Hematopoietic multipotent progenitor cell treated with erythropoietin and hydrocortisone succinate and interleukin-3 and kit ligand, for 8 days (in vitro differentiated cells): ENCODE measurements at regions not wholly inside any gene's neighbourhood (a gene's known extent, or its start where the extent isn't known, plus 50 kb on each side); places are given as distances from the start of the nearest gene placed in this dataset.

ENCODE experiments used
- DNase-seq: peaks from one replicate; pipeline ENCODE4 v3.0.0-alpha.2; 2015

DNA sequence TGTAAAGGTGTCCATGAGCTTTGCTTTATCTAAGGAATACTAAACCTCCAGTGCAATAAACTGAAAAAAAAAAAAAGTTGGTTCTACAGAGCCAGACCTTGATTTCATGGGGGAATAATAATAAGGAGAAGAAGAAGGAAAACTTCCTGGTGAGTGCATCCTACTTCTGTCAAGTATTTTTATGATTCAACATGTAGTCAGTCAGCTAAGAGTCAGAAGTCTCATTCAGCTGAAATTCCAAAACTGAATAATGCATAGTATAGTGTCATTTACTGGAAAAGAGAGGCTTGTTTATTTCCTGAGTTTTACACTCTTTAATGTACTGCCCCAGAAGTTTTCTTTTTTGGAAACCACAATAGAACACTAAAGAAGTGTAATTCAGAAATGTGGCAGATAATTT lies 77.8 kb upstream of the TACR1 start:
- DNase-seq, result no peak

DNA sequence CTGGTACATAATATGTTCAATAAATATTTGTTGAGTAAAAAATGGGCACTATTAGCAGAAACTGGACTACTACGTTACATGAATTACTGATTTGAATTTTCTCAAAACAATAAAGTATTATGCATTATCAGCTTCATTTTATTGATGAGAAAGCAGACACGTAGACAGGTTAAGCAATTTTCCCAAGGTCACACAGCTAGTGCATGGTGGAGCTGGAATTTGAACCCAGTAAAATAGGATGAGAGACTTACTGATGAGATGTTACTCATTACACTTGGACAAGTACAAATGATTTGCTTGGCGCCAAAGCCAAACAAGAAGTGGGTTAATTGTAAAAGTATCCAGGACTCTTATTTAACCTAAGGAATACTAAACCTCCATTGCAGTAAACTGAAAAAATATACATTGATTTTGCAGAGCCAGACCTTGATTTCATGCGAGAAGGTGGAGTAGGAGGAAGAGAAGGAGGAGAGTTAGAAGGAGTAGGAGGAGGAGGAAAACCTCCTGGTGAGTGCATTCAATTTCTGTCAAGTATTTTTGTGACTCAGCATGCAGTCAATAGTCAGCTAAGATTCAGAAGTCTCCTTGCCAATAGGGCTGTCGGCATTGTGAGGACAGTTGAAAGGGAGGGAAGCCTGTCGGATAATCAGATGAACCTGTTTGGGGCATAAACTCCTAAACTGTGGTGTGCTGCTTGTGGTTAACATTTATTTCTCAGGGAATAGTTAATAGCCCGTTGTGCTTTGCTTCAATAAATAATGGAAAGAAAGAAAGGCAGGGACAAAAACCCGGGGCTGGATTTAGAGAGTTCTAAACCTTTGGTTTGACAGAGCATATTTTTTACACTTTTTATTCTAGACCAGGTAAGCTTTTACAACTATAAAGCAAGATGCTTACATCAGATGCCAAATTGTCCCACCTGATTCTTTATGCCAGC lies 77.0 kb upstream of the TACR1 start:
- DNase-seq, result no peak

DNA sequence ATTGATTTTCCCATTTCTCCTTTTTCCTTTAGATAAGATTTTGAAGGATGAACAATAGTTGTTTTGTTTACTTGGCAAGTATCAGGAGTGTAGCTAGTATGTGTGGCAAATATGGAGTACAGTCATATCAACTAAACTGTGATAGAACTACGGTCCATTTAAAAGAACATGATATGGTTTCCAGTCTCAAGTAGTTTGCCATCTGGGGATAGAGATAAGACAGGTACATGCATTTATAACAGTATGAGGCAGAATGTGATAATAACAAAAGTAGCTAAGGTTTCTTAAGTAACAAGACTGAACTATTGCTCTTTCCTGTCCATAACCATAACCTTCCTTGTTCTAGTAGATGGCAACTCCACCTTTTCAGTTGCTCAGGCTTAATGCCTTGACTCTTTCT lies 75.6 kb upstream of the TACR1 start:
- peak; percentile 75 for DNase-seq

DNA sequence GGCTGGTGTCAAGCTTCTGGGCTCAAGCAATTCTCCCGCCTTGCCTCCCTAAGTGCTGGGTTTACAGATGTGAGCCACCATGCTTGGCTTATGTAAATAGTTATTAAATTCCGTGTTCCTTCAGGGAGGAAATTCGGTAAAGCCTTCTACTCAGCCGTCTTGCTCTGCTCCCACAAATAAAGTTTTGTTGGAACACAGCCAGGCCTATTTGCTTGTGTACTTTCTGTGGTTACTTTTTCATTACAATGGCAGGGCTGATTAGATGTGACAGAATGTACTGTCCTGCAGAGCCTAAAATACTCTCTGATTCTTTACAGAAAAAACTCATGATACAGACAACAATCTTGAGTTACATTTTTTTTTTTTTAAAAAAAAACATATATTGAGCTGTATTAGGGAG lies 68.8 kb upstream of the TACR1 start:
- no peak for DNase-seq

DNA sequence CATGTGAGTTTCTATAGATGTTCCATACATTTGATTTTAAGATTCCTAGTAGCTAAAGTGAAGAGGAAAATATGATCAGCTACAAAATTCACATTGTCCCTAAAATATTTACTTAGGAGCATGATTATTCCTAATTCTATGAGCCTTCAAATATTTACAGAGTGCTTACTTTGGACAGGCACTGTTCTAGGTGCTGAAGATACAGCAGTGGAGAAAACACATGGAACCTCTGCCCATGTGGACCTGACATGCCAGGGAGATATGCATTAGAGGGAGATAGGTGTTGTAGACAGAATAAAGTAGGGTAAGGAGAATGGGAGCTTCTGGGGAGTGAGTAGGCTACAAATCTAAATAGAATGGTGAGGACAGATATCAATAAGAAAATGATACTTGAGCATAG lies 62.6 kb upstream of the TACR1 start:
- DNase-seq, result no peak

DNA sequence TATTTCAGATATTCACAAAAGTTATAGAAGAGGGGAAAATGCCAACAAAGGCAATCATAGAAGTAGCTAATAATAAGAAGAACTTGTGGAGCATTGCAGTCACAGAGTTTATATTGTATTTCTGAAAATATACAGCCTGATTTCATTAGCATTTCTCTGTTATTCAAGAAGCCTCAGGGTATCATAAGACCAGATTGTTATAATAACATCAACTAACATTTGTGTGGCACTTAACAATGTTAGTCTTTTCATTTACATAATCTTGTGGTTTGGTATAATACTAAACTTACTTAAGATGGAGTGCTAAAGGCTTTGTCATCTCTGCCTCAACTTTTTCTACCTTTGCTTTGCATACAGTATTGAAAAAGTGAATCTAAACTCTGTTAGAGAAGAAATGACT lies 61.6 kb upstream of the TACR1 start:
- DNase-seq, result no peak

DNA sequence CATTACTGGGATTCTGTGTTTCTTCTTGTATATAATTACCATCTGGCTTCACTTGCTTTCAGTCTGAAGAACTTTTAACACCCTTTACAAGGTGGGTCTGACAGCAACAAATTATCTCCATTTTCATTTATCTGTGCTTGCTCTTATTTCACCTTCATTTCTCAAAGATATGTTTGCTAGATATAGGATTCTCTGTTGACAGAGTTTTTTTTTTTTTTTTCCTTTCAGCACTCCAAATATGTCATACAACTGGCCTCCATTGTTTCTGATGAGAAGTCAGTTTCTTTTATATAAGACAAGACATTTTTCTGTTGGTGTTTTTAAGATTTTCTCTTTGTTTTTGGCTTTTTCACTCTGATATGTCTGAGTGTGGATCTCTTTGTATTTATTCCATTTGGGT lies 59.3 kb upstream of the TACR1 start:
- no peak for DNase-seq

DNA sequence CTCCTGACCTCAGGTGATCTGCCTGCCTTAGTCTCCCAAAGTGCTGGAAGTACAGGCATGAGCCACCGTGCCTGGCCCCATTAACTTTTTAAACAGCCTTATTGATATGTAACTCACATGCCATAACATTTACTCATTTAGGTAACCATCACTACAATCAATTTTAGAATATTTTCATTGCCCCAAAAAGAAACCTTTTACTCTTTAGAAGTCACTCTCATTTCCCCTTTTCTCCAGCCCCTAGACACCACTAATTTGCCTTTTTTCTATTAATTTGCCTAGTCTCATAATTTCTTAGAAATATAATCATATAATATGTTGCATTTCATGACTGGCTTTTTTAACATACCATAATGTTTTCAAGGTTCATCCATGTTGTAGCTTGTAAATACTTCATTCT lies 57.2 kb upstream of the TACR1 start:
- no peak for DNase-seq

DNA sequence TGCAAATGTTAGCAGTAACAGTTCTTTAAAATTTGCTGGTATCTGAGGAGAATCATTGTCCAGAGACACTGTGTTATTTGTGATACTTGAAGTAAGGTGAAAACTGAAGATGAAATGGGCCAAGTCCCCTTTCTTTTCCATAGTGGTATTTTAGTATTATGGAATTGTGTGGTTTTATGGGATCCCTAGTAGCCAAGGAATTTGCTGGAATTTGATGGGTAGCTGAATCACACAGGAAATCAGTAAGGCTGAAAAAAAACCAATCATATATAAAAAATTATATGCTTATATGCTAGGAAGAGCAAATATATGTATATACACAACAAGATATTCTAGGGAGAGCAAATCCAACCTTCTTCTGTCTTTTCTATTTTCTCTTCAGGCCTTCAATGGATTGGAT lies 54.2 kb upstream of the TACR1 start:
- DNase-seq, result no peak

DNA sequence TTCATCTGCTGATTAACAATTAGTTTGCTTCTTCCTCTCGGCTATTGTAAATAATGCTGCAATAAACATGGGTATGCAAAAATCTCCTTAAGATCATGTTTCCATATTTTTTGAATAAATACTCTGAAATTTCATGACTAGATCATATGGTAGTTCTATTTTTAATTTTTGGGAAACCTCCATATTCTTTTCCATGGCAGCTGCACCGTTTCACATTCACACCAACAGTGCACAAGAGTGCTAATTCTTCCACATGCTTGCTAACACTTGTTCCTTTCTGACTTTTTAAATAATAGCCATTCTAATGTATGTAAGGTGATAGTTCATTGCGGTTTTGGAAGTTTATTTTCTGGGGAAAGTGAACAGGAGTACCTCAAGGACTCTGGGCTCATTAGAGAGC lies 52.6 kb upstream of the TACR1 start:
- DNase-seq, result no peak
